ENCODE measurements at regions not wholly inside any gene's neighbourhood (a gene's known extent, or its start where the extent isn't known, plus 50 kb on each side); places are given as distances from the start of the nearest gene placed in this dataset.

- DNase-seq (ENCODE audit: low spot score) = no peak
These were observed 78.4 kb upstream of the NUDT4 start for GRCh38 chr12:93299262-93299846.

- no peak for DNase-seq (ENCODE audit: low spot score)
These were observed 77.1 kb upstream of the NUDT4 start for GRCh38 chr12:93300611-93301021.

GRCh38 chr12:93302331-93303229, 75.1 kb upstream of the NUDT4 start:
- DNase-seq (ENCODE audit: low spot score) = no peak

DNA sequence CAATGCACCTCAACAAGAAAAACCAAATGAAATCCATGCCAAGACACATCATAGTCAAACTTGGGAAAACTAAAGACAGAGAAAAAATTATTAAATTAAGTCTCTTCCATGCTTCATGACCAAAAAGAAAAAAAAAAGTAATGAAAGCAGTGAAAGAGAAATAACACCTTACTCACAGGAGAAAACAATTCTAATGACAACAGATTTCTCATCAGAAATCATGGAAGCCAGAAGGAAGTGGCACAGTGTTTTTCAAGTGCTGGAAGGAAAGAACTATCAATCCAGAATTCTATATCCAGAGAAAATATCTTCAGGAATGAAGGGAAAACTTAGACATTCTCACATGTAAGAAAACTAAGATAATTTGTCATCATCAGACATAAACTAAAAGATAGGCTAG, 71.1 kb upstream of the NUDT4 start:
- no peak for DNase-seq (ENCODE audit: low spot score)

DNA sequence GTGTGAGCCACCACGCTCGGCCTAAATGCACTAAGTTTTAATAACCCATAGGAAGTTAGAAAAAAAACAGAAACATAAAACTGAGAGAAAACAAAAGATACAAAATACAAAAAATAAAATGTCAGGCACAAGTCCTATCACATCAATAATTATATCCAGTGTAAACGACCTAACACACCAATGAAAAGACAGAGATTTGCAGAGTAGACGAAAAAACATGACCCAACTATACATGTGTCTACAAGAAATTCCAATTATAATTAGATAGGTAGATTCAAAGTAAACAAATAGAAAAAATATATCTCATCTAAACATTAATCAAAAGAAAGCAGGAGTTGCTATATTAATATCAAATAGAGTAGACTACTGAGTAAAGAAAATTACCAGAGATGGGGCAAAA, 69.4 kb upstream of the NUDT4 start:
- DNase-seq (ENCODE audit: low spot score) = no peak

DNA sequence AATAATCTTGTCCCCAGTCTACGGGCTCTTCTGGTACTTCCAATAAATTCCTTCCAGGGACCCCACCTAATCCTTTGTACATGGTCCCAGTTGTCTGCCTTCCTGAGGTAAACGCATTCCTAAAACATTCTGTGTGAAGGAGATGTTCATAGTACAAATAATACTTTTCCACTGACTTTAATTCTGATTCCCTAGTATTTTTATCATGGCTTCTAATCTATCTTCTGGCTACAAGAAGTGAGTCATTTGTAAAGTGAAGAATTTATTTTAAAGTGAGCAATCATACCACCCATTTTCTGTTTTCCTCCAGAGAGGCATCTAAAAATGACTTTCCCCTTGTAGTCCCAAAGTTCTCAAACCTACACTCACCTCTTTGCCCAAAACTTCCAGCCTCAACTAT, 65.9 kb upstream of the NUDT4 start:
- no peak for DNase-seq (ENCODE audit: low spot score)

DNA sequence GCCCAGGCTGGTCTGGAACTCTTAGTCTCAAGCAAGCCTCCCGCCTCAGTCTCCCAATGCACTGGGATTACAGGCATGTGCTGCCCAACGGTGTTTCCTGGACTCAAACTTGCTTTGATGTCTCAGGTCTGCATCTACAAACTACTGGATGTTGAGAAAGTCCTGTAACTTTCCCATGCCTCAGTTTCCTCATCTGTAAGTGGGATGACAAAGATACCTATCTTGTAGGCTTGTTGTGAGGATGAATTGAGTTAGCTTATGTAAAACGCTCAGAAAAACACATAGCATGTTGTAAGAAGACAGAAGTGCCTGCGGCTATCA, 63.6 kb upstream of the NUDT4 start:
- no peak for DNase-seq (ENCODE audit: low spot score)

DNA sequence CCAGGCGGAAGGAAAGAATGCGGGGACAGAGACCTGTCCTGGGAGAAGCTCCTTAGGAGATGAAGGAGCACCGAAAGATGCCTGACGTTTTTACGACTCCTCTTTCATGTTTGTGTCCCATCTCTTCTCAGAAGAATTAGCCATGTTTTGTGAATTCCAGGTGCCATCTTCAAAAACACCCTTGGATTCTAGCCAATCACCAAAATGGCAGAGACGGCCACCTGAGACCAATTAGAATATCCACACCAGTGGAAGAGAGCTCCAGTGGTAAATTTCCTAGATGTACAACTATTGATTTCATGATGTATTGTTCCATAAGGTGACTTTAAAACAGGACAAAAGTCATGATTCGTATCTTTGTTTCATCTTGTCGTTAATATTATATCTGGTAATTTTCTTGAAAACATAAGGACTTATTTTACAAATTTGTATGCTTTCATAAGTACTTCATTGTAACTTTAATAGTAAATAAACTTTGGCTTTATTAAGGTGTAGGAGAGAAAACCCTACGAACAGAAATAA, 62.3 kb upstream of the NUDT4 start:
- no peak for DNase-seq (ENCODE audit: low spot score)

DNA sequence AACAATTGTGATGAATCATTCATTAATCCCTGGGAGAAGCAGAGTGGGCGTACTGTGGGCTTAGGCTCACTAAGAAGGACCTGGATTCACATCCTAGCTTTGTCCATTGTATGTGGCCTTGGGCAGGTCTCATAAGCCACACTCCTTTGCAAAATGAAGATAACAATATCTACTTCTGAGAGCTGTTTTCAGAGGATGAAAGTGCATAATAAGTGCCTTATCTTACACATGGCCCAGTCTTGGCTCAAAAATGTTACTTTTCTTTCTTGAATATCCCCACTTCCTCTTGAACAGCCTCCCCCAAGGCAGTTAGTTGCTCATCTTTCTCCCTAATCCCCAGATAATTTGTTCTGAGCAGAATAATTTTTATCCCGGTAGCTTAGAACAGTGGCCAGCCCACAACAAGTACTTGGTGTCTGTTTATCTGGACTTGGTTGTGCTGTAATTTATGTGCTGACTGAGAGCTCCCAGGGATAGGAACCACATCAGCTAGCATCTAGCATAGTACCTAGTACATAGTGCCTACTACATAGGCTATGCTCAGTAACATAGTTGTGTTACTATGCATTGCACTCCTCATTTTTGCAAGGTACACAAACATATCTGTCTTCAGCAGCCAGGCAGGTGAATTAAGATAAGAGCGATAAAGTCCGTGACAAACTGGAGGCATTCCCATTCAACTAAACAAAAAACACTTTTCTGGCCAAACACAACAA, 61.7 kb upstream of the NUDT4 start:
- DNase-seq (ENCODE audit: low spot score) = no peak

DNA sequence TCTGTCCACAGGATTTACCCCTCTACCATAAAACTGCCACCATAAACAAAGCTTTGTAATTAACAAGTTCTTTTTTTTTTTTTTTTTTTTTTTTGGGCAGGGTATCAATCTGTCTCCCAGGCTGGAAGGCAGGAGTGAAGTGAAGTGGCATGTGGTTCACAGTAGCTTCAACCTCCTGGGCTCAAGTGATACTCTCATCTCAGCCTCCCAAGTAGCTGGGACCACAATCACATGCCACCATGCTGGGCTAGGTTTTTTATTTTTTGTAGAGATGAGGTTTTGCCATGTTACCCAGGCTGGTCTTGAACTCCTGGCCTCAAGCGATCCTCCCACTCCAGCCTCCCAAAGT, 61.1 kb upstream of the NUDT4 start:
- DNase-seq (ENCODE audit: low spot score) = no peak

DNA sequence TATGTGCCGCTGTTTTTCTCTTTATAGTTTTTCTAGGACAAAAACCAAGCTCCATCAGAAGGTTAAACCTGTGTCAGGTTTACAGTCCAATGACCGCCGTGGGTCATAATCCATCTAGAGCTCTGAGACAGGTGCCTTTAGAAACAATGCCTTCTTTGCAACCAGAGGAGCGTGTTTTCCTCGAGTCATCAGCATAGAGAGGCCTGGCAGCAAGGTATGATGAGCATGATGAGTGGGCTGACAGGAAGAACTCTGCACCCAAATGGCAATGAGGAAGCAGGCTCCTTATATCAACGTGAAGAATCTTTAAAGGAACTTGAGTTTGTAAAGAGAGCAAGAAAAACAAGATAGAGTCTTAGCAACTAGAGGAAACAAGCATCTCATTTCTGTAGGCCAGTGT, 60.5 kb upstream of the NUDT4 start:
- DNase-seq (ENCODE audit: low spot score) = no peak

DNA sequence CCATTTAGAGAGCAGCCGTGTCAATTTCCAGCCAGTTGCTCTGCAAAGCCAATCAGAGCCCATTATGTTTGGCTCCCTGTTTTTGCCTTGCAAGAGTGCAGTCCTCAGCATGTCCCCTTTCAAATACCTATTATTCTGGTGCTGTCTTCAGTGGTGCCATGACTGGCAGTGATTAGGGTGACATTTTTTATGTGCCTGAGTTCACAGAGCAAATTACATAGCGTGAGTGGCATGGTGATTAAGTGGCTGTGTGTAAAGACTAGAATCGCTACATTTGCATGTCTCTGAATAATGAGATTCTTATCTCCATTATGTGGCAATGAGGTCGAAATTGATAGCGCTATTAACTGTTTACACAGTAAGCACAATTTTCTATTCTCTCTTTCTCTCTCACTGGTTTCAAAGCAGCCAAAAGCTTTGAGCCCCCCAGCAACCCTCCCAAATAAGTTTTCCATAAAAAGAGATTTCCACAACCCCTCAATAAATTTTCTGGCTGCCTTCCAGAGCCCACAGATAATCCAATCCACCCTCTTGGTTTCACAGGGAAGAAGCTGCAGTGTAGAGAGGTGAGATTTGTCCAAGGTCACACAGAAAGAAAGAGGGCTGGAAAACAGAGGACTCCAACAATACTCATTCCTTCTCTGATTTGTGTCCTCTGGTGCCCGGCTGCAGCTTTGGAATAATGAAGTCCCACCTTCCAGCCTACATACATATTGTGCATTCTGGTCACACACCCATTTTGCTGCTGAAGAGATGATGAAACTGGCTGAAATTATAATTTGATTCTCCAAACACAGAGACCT, 58.8 kb upstream of the NUDT4 start:
- DNase-seq (ENCODE audit: low spot score) = no peak

DNA sequence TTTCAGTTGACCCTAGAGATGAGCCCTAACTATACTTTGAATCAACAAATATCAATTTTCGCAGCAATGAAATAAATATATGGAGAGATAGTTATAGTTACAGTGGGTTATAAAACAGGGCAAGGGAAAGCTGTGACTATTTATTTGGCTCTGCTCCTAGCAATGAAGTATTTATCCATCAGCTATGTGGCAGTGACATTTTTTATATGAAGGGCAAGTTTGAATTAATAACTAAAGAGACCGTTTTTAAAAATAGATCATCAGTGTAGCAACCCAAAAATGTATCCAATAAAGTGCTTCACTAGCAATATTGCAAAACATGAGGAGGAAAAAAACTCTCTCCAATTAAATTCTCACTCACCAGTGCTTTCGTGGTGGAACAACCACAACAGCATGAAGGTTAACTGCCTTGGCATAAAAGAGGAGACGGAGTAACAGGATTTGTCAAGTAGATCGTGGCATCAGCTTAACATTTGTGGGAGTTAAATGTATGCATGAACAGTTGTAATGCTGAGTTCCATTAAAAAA, 58.1 kb upstream of the NUDT4 start:
- DNase-seq (ENCODE audit: low spot score) = no peak

GRCh38 chr12:93322784-93323183, 54.9 kb upstream of the NUDT4 start:
- DNase-seq (ENCODE audit: low spot score) = no peak

DNA sequence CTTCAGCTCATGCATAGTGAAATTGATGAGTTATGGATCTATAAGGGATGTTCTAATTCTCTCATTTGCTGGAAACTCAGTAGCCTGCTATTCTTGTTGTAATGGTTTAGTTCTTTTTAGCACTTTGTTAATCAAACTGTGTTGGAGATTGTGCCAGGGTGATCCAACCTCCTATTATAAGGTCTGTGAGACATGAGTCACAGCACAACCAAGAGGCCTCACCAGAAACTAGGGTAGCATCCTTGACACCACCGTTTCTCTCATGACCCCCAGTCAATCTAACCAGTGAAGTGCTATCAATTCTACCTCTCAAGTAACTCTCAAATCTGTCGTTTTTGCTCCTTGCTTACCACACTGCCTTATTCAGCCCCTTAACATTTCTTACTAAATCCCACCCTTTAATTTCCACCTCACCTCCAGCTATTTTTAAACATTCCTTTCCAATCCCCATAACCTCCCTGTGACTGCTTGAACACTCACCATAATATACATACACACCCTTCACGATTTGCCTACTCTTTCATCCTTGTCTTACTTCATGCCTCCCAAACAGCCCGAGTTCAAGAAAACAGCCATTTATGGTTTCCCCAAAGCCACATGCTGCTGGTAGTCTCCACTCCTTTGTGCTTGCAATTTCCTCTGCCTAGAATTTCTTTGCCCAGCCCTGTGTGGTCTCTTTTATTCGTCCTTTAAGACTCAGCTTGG, 53.9 kb upstream of the NUDT4 start:
- DNase-seq (ENCODE audit: low spot score) = no peak

DNA sequence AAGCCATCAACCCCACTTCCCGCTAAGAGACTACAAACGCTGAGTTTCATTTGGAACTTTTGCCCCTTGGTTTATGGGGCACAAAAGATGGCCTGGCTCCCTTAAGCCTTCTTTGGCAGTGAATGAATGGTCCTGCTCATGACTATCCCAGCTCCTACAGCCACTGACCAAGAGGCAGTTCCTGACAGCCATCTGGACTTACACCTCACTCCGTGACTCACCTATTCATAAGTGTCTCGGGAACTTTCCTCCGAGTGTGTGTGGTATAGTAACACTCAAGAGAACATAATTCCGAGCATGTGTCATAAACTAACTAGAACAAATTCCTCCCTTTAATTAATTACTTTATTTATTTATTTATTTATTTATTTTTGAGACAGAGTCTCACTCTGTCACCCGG, 51.9 kb upstream of the NUDT4 start:
- DNase-seq (ENCODE audit: low spot score) = no peak
